Spleen (tissue), 11 donors: ENCODE measurements at regions not wholly inside any gene's neighbourhood (a gene's known extent, or its start where the extent isn't known, plus 50 kb on each side); places are given as distances from the start of the nearest gene placed in this dataset.
"Not testable (repeated sequence)": the region's sequence is repeated elsewhere in the genome, so short reads cannot be mapped to it uniquely, and the experiment has no call there.

Experiments
- DNase-seq: peaks from one replicate; pipeline ENCODE4 v3.0.0-alpha.2; 2020
- H3K27ac ChIP-seq, 8 donors: fragments of 200-600 bp; sonication (generic) in 7 of 8; 1 replicate in 4 of 8; 2 replicates in 4 of 8; pipeline versions ENCODE4 v1.5.0 to v1.8.0; 2016 to 2021; ENCODE audit warnings: inconsistent platforms in 4 of 8, mild to moderate bottlenecking in 4 of 8, moderate library complexity in 1 of 8
- H3K27me3 ChIP-seq, 7 donors: fragments of 200-600 bp; sonication (generic) in 6 of 7; replicated peaks in 1 of 7; 1 replicate in 4 of 7; 2 replicates in 3 of 7; pipeline versions ENCODE4 v1.5.0 to v1.8.0; 2016 to 2021; ENCODE audit warnings: inconsistent platforms in 3 of 7, mild to moderate bottlenecking in 1 of 7
- H3K36me3 ChIP-seq, 6 donors: fragments of 200-600 bp; sonication (generic) in 5 of 6; 1 replicate in 4 of 6; 2 replicates in 2 of 6; pipeline versions ENCODE4 v1.5.0 to v1.8.0; 2016 to 2021; ENCODE audit warnings: inconsistent platforms in 2 of 6
- H3K4me1 ChIP-seq, 6 donors: fragments of 200-600 bp; sonication (generic) in 5 of 6; 1 replicate in 3 of 6; 2 replicates in 3 of 6; pipeline versions ENCODE4 v1.5.0 to v1.8.0; 2016 to 2021; ENCODE audit warnings: inconsistent platforms in 3 of 6
- H3K4me3 ChIP-seq, 8 donors: fragments of 200-600 bp; sonication (generic) in 7 of 8; 1 replicate in 4 of 8; 2 replicates in 4 of 8; pipeline versions ENCODE4 v1.5.0 to v1.8.0; 2016 to 2021; ENCODE audit warnings: inconsistent platforms in 4 of 8, mild to moderate bottlenecking in 4 of 8, moderate library complexity in 2 of 8
- H3K9me3 ChIP-seq, 8 donors: fragments of 200-600 bp; sonication (generic) in 7 of 8; 1 replicate in 4 of 8; 2 replicates in 4 of 8; pipeline versions ENCODE4 v1.5.0 to v1.8.0; 2016 to 2021; ENCODE audit warnings: inconsistent platforms in 4 of 8
- POLR2A ChIP-seq, 3 donors: fragments of 450-650 bp; IDR thresholded peaks; one replicate each; pipeline ENCODE4 v1.5.1; 2017; ENCODE audit warnings: antibody characterized with exemption in 3 of 3, mild to moderate bottlenecking in 1 of 3
- POLR2AphosphoS5 ChIP-seq, 3 donors: sonication (generic); formaldehyde crosslinking; IDR thresholded peaks; one replicate each; pipeline ENCODE4 v1.5.1; 2017; ENCODE audit warnings: antibody characterized with exemption in 3 of 3
- WGBS, 5 donors: extraction: QIAGEN DNeasy Blood & Tissue Kit in 3 of 5; methylation state at CpG; one replicate each; pipeline versions ENCODE4 v1.1.5 to v1.1.7; 2013 to 2018; 5-methylcytosine and 5-hydroxymethylcytosine counted together
- intact Hi-C: fragments of 100-400 bp; cut with DNase I; formaldehyde crosslinking; loops from one replicate; pipeline ENCODE4 v1.15.0; 2023; ENCODE audit warnings: low total_unique reads
- TF ChIP-seq, protein P1 (sequence below), 11 experiments: fragments of 200-600 bp in 7 of 11; fragments of 450-650 bp in 4 of 11; sonication (generic) in 4 of 11; IDR thresholded peaks in 8 of 11; conservative IDR thresholded peaks in 3 of 11; 1 replicate in 7 of 11; 2 replicates in 4 of 11; pipeline versions ENCODE4 v1.4.0 to v1.8.0; 2016 to 2021; ENCODE audit warnings: antibody characterized with exemption in 11 of 11, inconsistent platforms in 4 of 11, mild to moderate bottlenecking in 1 of 11
- donor health status: healthy with polysubstance abuse.
- donor health status: DM: no; HTN: no; CAD: no; lungs with moderate emphysema.
- donor health status: DM: no; HTN: no; CAD: no.
- donor health status: Bipolar disorder and iron deficiency.
- donor health status: healthy.
- donor health status: DM: no; HTN: no; CAD: no.
- donor health status: DM: yes; HTN: yes; CAD: no.

DNA sequence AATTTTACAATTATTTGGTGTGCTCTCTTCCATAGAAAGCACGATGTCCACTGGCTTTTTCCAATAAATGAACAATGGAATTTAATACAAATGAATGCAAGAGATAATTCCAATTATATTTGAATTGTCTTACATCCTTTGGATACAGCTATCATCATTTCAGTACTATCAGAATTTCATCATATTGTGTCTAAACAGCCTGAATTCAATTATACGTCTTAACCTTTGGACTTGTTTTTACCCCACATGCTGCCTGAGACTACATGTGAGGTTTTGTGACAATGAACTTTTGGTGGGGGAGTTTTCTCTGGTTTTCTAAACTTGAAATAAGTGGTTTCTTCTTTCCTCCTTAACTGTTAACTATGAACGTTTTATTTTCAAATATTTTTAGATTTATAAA lies 1176.0 kb downstream of the EPHA7 start:
- Histone ChIP-seq H3K4me3 (no peak overlapping the region), H3K27me3 (no peaks in the 10 kb centered on the region), H3K27ac (no peak overlapping the region), H3K36me3 (no peaks in the 10 kb centered on the region), H3K4me1 (no peaks in the 10 kb centered on the region), H3K9me3 (peaks cover 0 to 7% (median 0%) of the 10 kb centered on the region in 8 donors)
- DNase-seq = no peak
- intact Hi-C loops = no loop called here
- WGBS, 5 donors = 65 to 83% (median 68%) methylated on average over 3 of the region's 3 CpGs
- TF ChIP-seq POLR2AphosphoS5 (IDR thresholded peaks at IDR 0.05) (no peak), POLR2A (IDR thresholded peaks at IDR 0.05) (no peak)
- TF ChIP-seq, protein P1, sequence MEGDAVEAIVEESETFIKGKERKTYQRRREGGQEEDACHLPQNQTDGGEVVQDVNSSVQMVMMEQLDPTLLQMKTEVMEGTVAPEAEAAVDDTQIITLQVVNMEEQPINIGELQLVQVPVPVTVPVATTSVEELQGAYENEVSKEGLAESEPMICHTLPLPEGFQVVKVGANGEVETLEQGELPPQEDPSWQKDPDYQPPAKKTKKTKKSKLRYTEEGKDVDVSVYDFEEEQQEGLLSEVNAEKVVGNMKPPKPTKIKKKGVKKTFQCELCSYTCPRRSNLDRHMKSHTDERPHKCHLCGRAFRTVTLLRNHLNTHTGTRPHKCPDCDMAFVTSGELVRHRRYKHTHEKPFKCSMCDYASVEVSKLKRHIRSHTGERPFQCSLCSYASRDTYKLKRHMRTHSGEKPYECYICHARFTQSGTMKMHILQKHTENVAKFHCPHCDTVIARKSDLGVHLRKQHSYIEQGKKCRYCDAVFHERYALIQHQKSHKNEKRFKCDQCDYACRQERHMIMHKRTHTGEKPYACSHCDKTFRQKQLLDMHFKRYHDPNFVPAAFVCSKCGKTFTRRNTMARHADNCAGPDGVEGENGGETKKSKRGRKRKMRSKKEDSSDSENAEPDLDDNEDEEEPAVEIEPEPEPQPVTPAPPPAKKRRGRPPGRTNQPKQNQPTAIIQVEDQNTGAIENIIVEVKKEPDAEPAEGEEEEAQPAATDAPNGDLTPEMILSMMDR (IDR thresholded peaks at IDR 0.05 in 8 of 11, conservative IDR thresholded peaks at IDR 0.05 in 3 of 11) = no peak

DNA sequence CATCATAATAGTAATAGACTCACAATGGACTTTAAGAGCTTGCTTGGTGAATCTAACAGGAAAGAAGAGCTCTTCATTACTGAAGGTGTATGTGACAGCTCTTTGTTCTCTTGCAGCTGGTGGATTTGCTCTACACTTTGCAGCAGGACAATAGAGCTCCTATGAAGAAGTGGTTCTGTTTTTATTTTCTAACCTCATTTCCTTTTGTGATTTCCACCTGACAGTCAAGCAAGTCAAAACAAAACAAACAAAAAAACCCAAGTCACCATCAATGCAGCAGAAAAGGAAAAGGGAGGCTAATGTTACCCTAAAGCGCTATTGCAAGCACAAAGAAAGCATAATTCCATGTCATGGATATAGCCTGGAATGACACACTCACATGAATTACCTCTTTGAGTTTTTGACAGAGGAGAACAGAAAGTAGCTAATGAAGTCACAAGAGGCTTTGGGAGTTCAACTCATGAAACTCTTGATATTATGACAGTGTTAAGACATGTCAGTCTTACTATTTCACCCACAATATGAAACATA lies 1188.1 kb downstream of the EPHA7 start:
- Histone ChIP-seq H3K4me3 (no peak overlapping the region), H3K27ac (no peak overlapping the region), H3K4me1 (no peaks in the 10 kb centered on the region), H3K36me3 (no peaks in the 10 kb centered on the region), H3K27me3 (no peaks in the 10 kb centered on the region), H3K9me3 (no peaks in the 10 kb centered on the region)
- TF ChIP-seq POLR2AphosphoS5 (IDR thresholded peaks at IDR 0.05) (no peak), POLR2A (IDR thresholded peaks at IDR 0.05) (no peak)
- TF ChIP-seq, protein P1 (IDR thresholded peaks at IDR 0.05 in 8 of 11, conservative IDR thresholded peaks at IDR 0.05 in 3 of 11) = no peak
- DNase-seq = no peak
- 66 to 77% (median 70%) methylated on average over 1 of the region's 1 CpG for WGBS, 5 donors
- intact Hi-C loops = no loop called here

DNA sequence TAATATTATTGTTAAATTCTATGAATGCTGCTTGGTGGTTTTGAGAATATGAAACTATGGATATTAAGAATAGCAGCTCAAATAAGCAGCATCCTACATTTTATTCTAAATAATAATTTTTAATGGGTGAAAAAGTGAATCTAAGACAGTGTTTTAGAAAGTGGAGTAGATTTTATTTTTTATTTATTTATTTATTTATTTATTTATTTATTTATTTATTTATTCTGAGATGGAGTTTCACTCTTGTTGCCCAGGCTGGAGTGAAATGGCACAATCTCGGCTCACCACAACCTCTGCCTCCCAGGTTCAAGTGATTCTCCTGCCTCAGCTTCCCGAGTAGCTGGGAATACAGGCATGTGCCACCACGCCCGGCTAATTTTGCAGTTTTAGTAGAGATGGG lies 1199.4 kb downstream of the EPHA7 start:
- H3K27ac ChIP-seq, DNase-seq, H3K36me3 ChIP-seq, intact Hi-C loops, H3K27me3 ChIP-seq, H3K4me3 ChIP-seq, H3K4me1 ChIP-seq: not testable (repeated sequence)
- 75 to 96% (median 91%) methylated on average over 4 of the region's 4 CpGs for WGBS, 5 donors
- H3K9me3 ChIP-seq = peaks cover 0 to 38% (median 21%) of the 10 kb centered on the region in 8 donors

DNA sequence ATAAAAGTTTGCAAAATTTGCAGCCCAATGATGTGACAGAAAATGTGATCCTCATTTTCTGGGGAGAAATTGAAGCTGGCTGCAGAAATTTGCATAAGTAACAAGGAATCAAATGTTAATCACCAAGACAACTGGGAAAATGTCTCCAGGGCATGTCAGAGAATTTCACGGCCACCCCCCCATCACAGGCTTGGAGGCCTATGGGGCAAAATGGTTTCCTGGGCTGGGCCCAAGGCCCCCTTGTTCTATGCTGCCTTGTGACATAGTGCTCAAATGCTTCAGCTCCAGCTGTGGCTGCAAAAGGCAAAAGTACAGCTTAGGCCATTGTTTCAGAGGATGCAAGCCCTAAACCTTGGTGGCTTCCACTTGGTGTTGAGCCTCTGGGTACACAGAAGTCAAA lies 1202.6 kb downstream of the EPHA7 start:
- no peak overlapping the region for H3K4me3 ChIP-seq
- H3K36me3 ChIP-seq = no peaks in the 10 kb centered on the region
- intact Hi-C loops = no loop called here
- no peaks in the 10 kb centered on the region for H3K27me3 ChIP-seq
- WGBS, 5 donors = 75 to 89% (median 86%) methylated on average over 1 of the region's 1 CpG
- H3K4me1 ChIP-seq = no peaks in the 10 kb centered on the region
- H3K27ac ChIP-seq = no peak overlapping the region
- DNase-seq = no peak
- TF ChIP-seq POLR2AphosphoS5 (IDR thresholded peaks at IDR 0.05) = no peak
- TF ChIP-seq POLR2A (IDR thresholded peaks at IDR 0.05) = no peak
- TF ChIP-seq, protein P1 (IDR thresholded peaks at IDR 0.05 in 8 of 11, conservative IDR thresholded peaks at IDR 0.05 in 3 of 11) = no peak
- peaks cover 0 to 45% (median 25%) of the 10 kb centered on the region in 8 donors for H3K9me3 ChIP-seq

DNA sequence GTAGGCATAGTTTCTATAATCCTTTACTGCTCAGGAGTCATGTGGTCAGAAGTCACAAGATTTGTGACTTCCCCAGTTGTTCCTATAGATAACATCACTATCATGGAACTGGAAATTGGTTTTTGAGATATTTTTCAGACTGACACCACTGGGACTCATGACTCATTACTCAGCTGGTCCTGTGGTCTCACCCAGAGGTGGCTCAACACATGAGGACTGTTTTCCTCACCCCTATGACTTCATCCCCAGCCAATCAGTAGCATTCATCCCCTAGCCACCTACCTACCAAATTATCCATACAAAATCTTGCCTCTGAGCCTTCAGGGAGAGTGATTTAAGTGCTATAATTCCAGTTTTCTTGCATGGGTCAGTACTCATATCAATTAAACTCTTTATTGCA lies 1217.7 kb downstream of the EPHA7 start:
- Histone ChIP-seq H3K27me3 (no peaks in the 10 kb centered on the region), H3K4me3 (no peak overlapping the region), H3K36me3 (no peaks in the 10 kb centered on the region), H3K9me3 (peaks cover 0 to 23% (median 15%) of the 10 kb centered on the region in 8 donors), H3K27ac (no peak overlapping the region), H3K4me1 (no peaks in the 10 kb centered on the region)
- intact Hi-C loops = no loop called here
- no peak for DNase-seq
- TF ChIP-seq, protein P1 (IDR thresholded peaks at IDR 0.05 in 8 of 11, conservative IDR thresholded peaks at IDR 0.05 in 3 of 11) = no peak
- TF ChIP-seq POLR2AphosphoS5 (IDR thresholded peaks at IDR 0.05) (no peak), POLR2A (IDR thresholded peaks at IDR 0.05) (no peak)
